ENCODE measurements at regions not wholly inside any gene's neighbourhood (a gene's known extent, or its start where the extent isn't known, plus 50 kb on each side); places are given as distances from the start of the nearest gene placed in this dataset.

DNA sequence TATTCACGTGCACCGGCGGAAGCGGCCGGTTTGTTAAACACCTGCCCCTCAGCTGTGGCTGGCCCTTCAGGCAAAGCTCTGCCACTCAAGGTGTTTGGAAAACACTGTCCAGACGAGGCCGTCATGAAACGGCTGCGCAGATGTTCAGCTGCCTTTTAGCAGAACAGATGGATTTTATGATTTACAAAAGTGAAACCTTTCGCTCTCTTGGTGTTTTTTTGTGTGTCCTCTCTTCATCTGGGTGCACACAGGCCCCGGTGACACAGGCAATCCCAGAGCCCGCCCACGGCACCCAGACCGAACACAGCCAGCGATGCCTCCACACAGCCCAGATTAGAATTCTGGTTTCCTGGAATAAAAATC, 397.0 kb downstream of the SMOC2 start:
- Mint-ChIP-seq H3K4me1 (no peaks in the 10 kb centered on the region), H3K4me3 (no peak overlapping the region), H3K9me3 (ENCODE audit: insufficient read depth) (no peaks in the 10 kb centered on the region), H3K27me3 (peaks cover 3% of the 10 kb centered on the region), H3K27ac (no peak overlapping the region)
- Histone ChIP-seq H4K20me1 (ENCODE audit: control insufficient read depth, insufficient read depth, low read length, poor library complexity, severe bottlenecking) (no peaks in the 10 kb centered on the region), H3K27me3 (replicated peaks in 1 of 4; ENCODE audit: control extremely low read depth in 1 of 4, control insufficient read depth in 3 of 4, insufficient read depth in 4 of 4, low read length in 3 of 4) (no peaks in the 10 kb centered on the region), H3K9me3 (ENCODE audit: control extremely low read depth in 1 of 3, control insufficient read depth in 2 of 3, insufficient read depth in 1 of 3, low read length in 2 of 3) (peaks cover 0 to 33% (median 0%) of the 10 kb centered on the region in 3 donors), H3K4me3 (ENCODE audit: control extremely low read depth in 1 of 5, extremely low read depth in 1 of 5, insufficient read depth in 1 of 5, low read depth in 2 of 5, low read length in 4 of 5) (no peak overlapping the region), H3K9ac (ENCODE audit: low read length) (no peak overlapping the region), H3K79me2 (ENCODE audit: control insufficient read depth, insufficient read depth, low read length) (no peaks in the 10 kb centered on the region), H3K4me1 (ENCODE audit: control insufficient read depth in 2 of 2, insufficient read depth in 2 of 2, low read length in 2 of 2) (no peaks in the 10 kb centered on the region), H3K36me3 (replicated peaks in 1 of 2; ENCODE audit: control extremely low read depth in 1 of 2, control insufficient read depth in 1 of 2, extremely low read depth in 1 of 2, insufficient read depth in 2 of 2, low read length in 1 of 2) (no peaks in the 10 kb centered on the region), H2AFZ (ENCODE audit: insufficient read depth, low read depth, low read length, poor library complexity, severe bottlenecking) (no peak overlapping the region), H3K4me2 (replicated peaks; ENCODE audit: low read depth, low read length, poor library complexity, severe bottlenecking) (no peak overlapping the region), H3K27ac (ENCODE audit: low read length in 2 of 2) (no peak overlapping the region)
- intact Hi-C loops (cut with micrococcal nuclease), result no loop called here
- TF ChIP-seq EZH2 (IDR thresholded peaks at IDR 0.05; ENCODE audit: borderline replicate concordance, insufficient read depth, low read depth, low read length, poor library complexity, severe bottlenecking), result no peak
- TF ChIP-seq, protein P1, sequence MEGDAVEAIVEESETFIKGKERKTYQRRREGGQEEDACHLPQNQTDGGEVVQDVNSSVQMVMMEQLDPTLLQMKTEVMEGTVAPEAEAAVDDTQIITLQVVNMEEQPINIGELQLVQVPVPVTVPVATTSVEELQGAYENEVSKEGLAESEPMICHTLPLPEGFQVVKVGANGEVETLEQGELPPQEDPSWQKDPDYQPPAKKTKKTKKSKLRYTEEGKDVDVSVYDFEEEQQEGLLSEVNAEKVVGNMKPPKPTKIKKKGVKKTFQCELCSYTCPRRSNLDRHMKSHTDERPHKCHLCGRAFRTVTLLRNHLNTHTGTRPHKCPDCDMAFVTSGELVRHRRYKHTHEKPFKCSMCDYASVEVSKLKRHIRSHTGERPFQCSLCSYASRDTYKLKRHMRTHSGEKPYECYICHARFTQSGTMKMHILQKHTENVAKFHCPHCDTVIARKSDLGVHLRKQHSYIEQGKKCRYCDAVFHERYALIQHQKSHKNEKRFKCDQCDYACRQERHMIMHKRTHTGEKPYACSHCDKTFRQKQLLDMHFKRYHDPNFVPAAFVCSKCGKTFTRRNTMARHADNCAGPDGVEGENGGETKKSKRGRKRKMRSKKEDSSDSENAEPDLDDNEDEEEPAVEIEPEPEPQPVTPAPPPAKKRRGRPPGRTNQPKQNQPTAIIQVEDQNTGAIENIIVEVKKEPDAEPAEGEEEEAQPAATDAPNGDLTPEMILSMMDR (IDR thresholded peaks at IDR 0.05), result no peak
- ChIA-PET POLR2A (no interaction called here), CTCF (no interaction called here)
- DNase-seq (no peak), ATAC-seq (ENCODE audit: low read depth) (no peak)
- WGBS (ENCODE audit: insufficient coverage), result 91% methylated on average over 14 of the region's 15 CpGs

- Histone ChIP-seq H3K36me3 (replicated peaks in 1 of 2; ENCODE audit: control extremely low read depth in 1 of 2, control insufficient read depth in 1 of 2, extremely low read depth in 1 of 2, insufficient read depth in 2 of 2, low read length in 1 of 2) (no peaks in the 10 kb centered on the region), H3K27me3 (replicated peaks in 1 of 4; ENCODE audit: control extremely low read depth in 1 of 4, control insufficient read depth in 3 of 4, insufficient read depth in 4 of 4, low read length in 3 of 4) (no peaks in the 10 kb centered on the region), H3K27ac (ENCODE audit: low read length in 2 of 2) (no peak overlapping the region), H3K9ac (ENCODE audit: low read length) (no peak overlapping the region), H3K79me2 (ENCODE audit: control insufficient read depth, insufficient read depth, low read length) (no peaks in the 10 kb centered on the region), H3K4me3 (ENCODE audit: control extremely low read depth in 1 of 5, extremely low read depth in 1 of 5, insufficient read depth in 1 of 5, low read depth in 2 of 5, low read length in 4 of 5) (no peak overlapping the region), H3K4me1 (ENCODE audit: control insufficient read depth in 2 of 2, insufficient read depth in 2 of 2, low read length in 2 of 2) (no peaks in the 10 kb centered on the region), H4K20me1 (ENCODE audit: control insufficient read depth, insufficient read depth, low read length, poor library complexity, severe bottlenecking) (no peaks in the 10 kb centered on the region), H2AFZ (ENCODE audit: insufficient read depth, low read depth, low read length, poor library complexity, severe bottlenecking) (no peak overlapping the region), H3K9me3 (ENCODE audit: control extremely low read depth in 1 of 3, control insufficient read depth in 2 of 3, insufficient read depth in 1 of 3, low read length in 2 of 3) (peaks cover 0 to 28% (median 0%) of the 10 kb centered on the region in 3 donors), H3K4me2 (replicated peaks; ENCODE audit: low read depth, low read length, poor library complexity, severe bottlenecking) (no peak overlapping the region)
- POLR2A ChIA-PET, result no interaction called here
- TF ChIP-seq EZH2 (IDR thresholded peaks at IDR 0.05; ENCODE audit: borderline replicate concordance, insufficient read depth, low read depth, low read length, poor library complexity, severe bottlenecking), result no peak
- TF ChIP-seq, protein P1 (IDR thresholded peaks at IDR 0.05), result no peak
- Mint-ChIP-seq H3K4me1 (no peaks in the 10 kb centered on the region), H3K27me3 (peaks cover 3% of the 10 kb centered on the region), H3K4me3 (no peak overlapping the region), H3K27ac (no peak overlapping the region), H3K9me3 (ENCODE audit: insufficient read depth) (no peaks in the 10 kb centered on the region)
- CTCF ChIA-PET, result no interaction called here
- intact Hi-C loops (cut with micrococcal nuclease), result no loop called here
- WGBS (ENCODE audit: insufficient coverage), result 84% methylated on average over 13 of the region's 15 CpGs
- ATAC-seq (ENCODE audit: low read depth) (no peak), DNase-seq (no peak)
Observed at GRCh38 chr6:168837254-168838036, 396.5 kb downstream of the SMOC2 start.

Data from B cell (primary cell).